Putamen (tissue), 1 donor: ENCODE measurements at regions not wholly inside any gene's neighbourhood (a gene's known extent, or its start where the extent isn't known, plus 50 kb on each side); places are given as distances from the start of the nearest gene placed in this dataset.
"Not testable (repeated sequence)": the region's sequence is repeated elsewhere in the genome, so short reads cannot be mapped to it uniquely, and the experiment has no call there.

Source experiments
- DNase-seq: peaks from one replicate; pipeline ENCODE4 v3.0.0-alpha.2; 2016; ENCODE audit warnings: low spot score

GRCh38 chr10:83753490-83753889 is 385.8 kb upstream of the GHITM start:
- no peak for DNase-seq

DNA sequence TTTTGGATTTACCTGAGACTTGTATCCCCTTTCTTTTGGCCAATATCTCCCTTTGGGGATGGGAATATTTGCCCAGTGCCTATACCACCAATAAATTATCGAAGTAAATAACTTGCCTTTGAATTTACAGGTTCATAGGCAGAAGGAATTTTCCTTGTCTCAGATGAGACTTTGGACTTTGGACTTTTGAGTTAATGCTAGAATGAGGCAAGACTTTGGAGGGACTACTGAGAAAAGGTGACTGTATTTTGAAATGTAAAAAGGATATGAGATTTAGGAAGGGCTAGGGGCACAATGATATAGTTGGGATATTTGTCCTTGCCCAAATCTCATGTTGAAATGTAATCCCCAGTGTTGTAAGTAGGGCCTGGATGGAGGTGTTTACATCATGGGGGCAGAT is 384.5 kb upstream of the GHITM start:
- DNase-seq = no peak

DNA sequence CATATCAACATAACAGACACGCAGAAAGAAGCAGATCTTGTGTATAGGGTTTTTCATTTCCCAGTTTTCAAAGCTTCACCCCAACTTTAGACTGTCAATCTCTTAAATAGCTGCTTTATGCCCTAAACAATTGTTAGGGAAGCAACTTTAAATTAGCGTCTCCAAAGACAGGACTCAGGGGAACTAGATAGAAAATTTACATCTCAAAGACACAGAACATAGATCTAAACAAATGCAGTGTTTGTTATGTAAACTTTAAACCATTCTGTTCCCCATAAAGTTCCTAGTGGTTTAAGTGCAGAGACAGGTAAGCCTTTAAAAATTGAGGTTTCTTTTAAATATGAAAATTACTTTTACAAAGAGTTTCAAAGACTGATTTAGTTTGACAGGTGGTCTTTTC is 379.2 kb upstream of the GHITM start:
- DNase-seq = no peak

- DNase-seq = no peak
Observed at GRCh38 chr10:83764666-83765065, 374.6 kb upstream of the GHITM start.

GRCh38 chr10:83765731-83766130 is 373.6 kb upstream of the GHITM start:
- no peak for DNase-seq

DNA sequence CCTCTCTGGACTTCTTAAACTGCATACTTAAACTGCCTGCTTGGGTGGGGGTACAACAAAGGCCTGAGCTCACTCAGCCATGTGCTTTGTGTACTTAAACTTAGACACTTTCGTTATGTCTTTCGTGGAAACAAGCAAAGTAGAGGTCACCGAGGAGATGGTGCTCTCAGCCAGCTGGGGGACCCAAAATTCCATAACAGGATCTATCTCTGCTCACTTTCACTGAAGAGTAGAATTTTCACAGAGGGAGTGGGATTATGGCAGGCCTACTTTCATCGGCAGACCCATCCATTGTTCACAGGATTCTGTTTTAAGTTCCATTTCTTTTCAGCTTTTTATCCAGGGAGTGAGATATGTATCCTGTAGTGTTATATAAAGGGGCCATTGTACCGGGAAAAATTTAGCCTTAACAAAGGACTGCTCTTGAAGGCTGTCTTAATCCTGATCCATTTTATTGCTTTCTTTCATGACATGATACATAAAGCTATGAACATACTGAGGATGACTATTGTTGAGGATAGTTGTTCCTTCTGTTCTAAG is 370.0 kb upstream of the GHITM start:
- DNase-seq = no peak

DNA sequence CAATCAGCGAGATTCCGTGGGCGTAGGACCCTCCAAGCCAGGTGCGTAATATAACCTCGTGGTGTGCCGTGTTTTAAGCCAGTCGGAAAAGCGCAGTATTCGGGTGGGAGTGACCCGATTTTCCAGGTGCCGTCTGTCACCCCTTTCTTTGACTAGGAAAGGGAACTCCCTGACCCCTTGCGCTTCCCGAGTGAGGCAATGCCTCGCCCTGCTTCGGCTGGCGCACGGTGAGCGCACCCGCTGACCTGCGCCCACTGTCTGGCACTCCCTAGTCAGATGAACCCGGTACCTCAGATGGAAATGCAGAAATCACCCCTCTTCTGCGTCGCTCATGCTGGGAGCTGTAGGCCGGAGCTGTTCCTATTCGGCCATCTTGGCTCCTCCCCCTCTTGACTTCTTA is 352.6 kb upstream of the GHITM start:
- DNase-seq = not testable (repeated sequence)

DNA sequence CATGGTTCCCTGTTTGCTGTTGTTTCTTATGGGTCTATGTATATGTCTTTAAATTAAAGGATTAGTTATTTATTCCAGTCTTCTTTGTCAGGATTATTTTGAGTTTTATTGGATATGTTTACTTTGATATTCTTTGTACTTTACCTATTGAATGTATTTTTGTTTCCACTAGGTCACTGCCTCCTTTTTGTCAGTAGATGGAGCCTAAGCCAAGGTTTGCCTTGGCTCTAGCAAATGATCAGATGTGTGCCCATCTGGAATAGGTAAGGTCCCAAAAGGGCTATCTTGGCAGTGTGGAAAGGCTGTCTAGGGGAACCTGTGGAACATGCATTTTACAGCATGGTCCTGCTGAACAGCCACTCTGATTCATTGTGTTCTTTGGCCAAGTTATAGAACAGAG is 337.3 kb upstream of the GHITM start:
- no peak for DNase-seq

DNA sequence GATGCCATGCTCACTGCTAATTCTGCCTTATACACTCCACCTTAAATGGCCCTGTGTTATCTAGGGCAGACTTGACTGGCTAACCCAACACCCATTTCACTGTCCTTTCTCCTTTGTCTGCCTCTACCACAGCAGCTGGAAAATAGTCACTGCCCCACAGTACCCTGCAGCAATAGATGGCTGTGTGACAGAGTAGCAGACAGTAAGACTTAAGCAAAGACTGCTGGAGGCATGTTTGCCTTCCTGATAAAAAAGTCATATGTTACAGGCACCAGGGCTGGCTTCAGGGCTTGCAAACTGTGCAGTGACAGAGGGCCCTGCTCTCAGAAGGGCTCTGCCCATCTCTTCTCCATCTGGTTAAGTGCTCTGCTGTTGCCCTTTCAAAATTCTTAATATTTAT is 332.6 kb upstream of the GHITM start:
- no peak for DNase-seq

- no peak for DNase-seq
Observed at GRCh38 chr10:83809001-83809400, 330.3 kb upstream of the GHITM start.

GRCh38 chr10:83816942-83817341 is 322.4 kb upstream of the GHITM start:
- no peak for DNase-seq

- no peak for DNase-seq
Observed at GRCh38 chr10:83817797-83818196, 321.5 kb upstream of the GHITM start.

DNA sequence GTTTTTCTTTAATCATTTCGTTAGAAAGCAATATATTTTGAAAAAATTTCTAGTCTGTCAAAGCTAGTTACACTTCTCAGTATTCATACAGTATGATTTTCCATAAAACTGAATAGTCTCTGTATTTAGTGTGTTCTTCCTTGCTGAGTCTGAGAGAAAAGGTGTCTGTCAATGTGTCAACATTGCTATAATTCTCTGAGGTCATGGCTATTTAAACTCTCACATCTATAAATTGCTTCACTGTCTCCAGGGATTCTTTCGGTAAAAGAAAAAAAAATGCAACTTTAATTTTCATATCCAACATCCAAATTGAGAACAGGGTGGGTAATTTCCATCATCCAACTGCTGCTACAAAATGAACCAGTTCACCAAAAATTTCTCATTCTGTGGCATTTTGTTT is 319.7 kb upstream of the GHITM start:
- DNase-seq = no peak

DNA sequence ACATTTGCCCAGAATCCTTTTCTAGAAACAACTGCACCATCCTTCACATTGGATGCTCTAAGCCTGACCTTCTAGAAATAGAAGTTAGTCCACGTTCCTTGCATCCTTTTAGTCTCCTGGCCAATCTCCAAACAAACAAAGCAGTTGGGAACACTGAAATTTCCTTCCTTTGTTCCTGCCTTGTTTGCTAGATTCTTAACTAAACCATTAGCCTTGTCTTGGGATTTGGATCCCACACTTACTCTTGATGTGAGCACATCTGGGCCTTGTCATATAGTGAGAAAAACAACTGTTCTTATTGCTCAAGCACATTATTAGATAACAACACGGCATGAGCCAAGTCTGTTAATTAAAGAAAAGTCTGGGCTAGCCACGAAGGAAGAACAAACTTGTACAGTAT is 319.3 kb upstream of the GHITM start:
- DNase-seq = no peak

GRCh38 chr10:83824099-83824498 is 315.2 kb upstream of the GHITM start:
- no peak for DNase-seq

DNA sequence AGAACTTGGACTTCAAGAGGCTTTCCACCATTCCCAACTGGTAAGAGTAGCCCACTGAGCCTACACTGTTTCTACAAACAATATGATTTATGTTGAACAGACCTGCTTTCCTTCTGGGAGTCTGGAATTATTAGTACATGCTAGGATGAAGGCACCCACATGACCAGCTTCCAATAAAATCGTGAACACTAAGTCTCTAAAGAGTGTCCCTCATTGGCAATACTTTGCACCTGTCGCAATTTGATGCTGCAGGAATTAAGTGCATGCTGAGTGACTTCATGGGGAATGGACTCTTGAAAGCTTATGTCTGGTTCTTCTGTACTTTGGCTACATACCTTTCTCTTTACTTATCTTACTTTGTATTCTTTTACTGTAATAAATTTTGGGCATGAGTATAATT is 305.2 kb upstream of the GHITM start:
- no peak for DNase-seq

GRCh38 chr10:83835945-83836745 is 303.2 kb upstream of the GHITM start:
- no peak for DNase-seq

GRCh38 chr10:83848677-83849076 is 290.6 kb upstream of the GHITM start:
- DNase-seq = no peak

DNA sequence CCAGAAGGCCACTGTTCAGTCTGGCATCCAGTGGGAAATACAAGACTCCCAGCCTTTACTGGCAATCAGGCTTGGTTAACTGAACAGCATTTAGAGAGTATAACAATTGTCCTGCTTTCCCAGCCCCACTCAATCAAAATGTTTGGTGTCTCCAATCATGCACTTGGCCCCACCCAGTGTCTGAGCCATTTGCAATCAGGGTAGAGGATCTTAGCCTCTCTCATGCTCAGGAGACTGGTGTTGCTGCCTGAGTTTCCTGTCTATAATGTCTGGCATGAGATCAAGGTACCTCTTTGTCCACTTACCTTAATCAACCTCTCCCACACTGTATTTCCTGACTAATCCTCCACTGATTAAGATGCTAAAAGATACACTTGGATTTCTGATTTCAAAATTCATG is 290.2 kb upstream of the GHITM start:
- no peak for DNase-seq

GRCh38 chr10:83852146-83852545 is 287.2 kb upstream of the GHITM start:
- DNase-seq = no peak

DNA sequence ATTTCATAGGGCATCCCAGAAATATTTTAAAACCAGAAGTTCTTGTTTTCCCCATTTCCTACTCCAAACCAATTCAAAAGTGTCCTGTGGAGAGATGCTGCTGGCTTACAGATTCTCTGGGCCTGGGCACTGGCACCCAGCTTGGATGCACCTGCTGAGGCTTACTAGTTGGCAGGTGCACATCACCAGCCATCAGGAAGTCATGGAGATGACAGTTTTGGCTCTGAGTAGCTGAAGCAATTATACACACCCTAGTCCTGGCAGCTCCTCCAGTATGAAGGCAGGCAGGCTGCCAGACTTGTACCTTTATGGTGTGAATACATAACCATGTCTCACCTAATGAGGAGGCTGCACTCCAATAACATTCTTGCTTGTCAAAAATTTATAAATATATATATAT is 276.6 kb upstream of the GHITM start:
- DNase-seq = no peak

- no peak for DNase-seq
Observed at GRCh38 chr10:83863283-83863966, 275.9 kb upstream of the GHITM start.

DNA sequence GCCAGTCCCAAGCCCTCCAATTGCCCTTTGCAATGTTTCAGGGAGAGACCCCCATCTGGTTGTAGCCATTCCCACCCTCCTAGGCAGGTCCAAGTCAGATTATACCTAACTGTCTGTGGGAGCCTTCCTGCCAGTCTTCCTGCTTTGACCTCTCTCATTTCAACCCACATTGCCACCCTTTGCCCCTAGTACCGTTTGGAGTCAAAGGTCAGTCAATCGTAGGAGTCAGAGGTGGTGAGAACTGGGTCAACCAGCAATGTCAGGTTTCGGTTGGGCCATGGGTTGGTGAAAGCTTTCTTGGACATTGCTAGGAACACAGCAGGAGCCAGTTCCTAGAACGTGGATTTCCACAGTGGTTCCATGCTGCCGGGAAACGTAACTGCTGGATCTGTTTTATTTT is 269.4 kb upstream of the GHITM start:
- DNase-seq = no peak
